ENCODE measurements at regions not wholly inside any gene's neighbourhood (a gene's known extent, or its start where the extent isn't known, plus 50 kb on each side); places are given as distances from the start of the nearest gene placed in this dataset.

- TF ChIP-seq CTCF (IDR thresholded peaks at IDR 0.05) (no peak), EZH2 (IDR thresholded peaks at IDR 0.05; ENCODE audit: borderline replicate concordance, insufficient read depth, low read depth, low read length, poor library complexity, severe bottlenecking) (no peak)
Measured at GRCh38 chr6:166724576-166724975, 97.5 kb upstream of the RPS6KA2 start.

Data from B cell (primary cell).